Chondrocyte (in vitro differentiated cells): ENCODE measurements at regions not wholly inside any gene's neighbourhood (a gene's known extent, or its start where the extent isn't known, plus 50 kb on each side); places are given as distances from the start of the nearest gene placed in this dataset.

Experiments
- DNase-seq: peaks from one replicate; pipeline ENCODE4 v3.0.0; 2021; ENCODE audit warnings: mixed read lengths, low spot score
- H3K27ac Mint-ChIP-seq: one replicate; pipeline ENCODE4 v1.8.0; 2021; ENCODE audit warnings: mild to moderate bottlenecking, moderate library complexity, mixed read lengths; ENCODE audit not compliant: unreplicated experiment
- H3K27me3 Mint-ChIP-seq: 2 replicates; pipeline ENCODE4 v1.8.0; 2021; ENCODE audit warnings: low read depth, mixed read lengths
- H3K36me3 Mint-ChIP-seq: 2 replicates; pipeline ENCODE4 v1.8.0; 2021; ENCODE audit warnings: low read depth, mixed read lengths
- H3K4me1 Mint-ChIP-seq: 2 replicates; pipeline ENCODE4 v1.8.0; 2021; ENCODE audit warnings: low read depth, mild to moderate bottlenecking, mixed read lengths
- H3K4me3 Mint-ChIP-seq: one replicate; pipeline ENCODE4 v1.8.0; 2021; ENCODE audit warnings: mild to moderate bottlenecking, moderate library complexity, mixed read lengths; ENCODE audit not compliant: unreplicated experiment
- H3K9me3 Mint-ChIP-seq: 2 replicates; pipeline ENCODE4 v1.8.0; 2021; ENCODE audit warnings: low read depth, mixed read lengths
- TF ChIP-seq, protein P1 (sequence below): fragments of 200-600 bp; sonication (generic); IDR thresholded peaks from 2 replicates; pipeline ENCODE4 v1.5.0; 2021; ENCODE audit warnings: antibody characterized with exemption, mild to moderate bottlenecking, moderate library complexity

DNA sequence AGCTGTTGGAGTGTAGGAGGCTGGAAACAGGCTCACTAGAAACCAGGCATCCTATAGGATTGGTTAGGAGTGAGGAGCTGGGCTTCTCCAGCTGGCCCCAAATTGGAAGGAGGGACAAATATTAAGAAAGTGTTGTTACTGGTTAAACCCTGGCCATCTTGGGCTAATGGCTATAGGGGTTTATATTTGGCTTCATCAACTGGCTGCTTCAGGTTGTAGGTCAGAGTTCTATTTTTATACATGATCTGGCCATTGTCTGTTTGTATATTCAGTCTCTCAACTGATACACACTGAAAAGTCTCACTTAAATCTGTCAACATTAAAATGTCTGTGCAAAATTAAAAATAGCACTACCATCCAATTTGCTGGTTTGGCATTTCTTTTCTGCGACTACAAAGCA, 70.2 kb upstream of the ARRDC4 start:
- Mint-ChIP-seq H3K4me1 (no peaks in the 10 kb centered on the region), H3K27me3 (peaks cover 8% of the 10 kb centered on the region), H3K27ac (no peak overlapping the region), H3K4me3 (no peak overlapping the region), H3K36me3 (no peaks in the 10 kb centered on the region), H3K9me3 (no peaks in the 10 kb centered on the region)
- TF ChIP-seq, protein P1, sequence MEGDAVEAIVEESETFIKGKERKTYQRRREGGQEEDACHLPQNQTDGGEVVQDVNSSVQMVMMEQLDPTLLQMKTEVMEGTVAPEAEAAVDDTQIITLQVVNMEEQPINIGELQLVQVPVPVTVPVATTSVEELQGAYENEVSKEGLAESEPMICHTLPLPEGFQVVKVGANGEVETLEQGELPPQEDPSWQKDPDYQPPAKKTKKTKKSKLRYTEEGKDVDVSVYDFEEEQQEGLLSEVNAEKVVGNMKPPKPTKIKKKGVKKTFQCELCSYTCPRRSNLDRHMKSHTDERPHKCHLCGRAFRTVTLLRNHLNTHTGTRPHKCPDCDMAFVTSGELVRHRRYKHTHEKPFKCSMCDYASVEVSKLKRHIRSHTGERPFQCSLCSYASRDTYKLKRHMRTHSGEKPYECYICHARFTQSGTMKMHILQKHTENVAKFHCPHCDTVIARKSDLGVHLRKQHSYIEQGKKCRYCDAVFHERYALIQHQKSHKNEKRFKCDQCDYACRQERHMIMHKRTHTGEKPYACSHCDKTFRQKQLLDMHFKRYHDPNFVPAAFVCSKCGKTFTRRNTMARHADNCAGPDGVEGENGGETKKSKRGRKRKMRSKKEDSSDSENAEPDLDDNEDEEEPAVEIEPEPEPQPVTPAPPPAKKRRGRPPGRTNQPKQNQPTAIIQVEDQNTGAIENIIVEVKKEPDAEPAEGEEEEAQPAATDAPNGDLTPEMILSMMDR: no peak
- no peak for DNase-seq

GRCh38 chr15:97892167-97892938, 68.2 kb upstream of the ARRDC4 start:
- H3K27me3 Mint-ChIP-seq: peaks cover 14% of the 10 kb centered on the region
- H3K4me3 Mint-ChIP-seq: no peak overlapping the region
- TF ChIP-seq, protein P1: no peak
- H3K4me1 Mint-ChIP-seq: no peaks in the 10 kb centered on the region
- no peaks in the 10 kb centered on the region for H3K36me3 Mint-ChIP-seq
- no peak for DNase-seq
- no peaks in the 10 kb centered on the region for H3K9me3 Mint-ChIP-seq
- H3K27ac Mint-ChIP-seq: no peak overlapping the region

GRCh38 chr15:97893967-97894366, 66.5 kb upstream of the ARRDC4 start:
- DNase-seq: no peak
- H3K9me3 Mint-ChIP-seq: no peaks in the 10 kb centered on the region
- TF ChIP-seq, protein P1: no peak
- H3K4me1 Mint-ChIP-seq: no peaks in the 10 kb centered on the region
- H3K27me3 Mint-ChIP-seq: peaks cover 9% of the 10 kb centered on the region
- H3K36me3 Mint-ChIP-seq: no peaks in the 10 kb centered on the region
- H3K27ac Mint-ChIP-seq: no peak overlapping the region
- no peak overlapping the region for H3K4me3 Mint-ChIP-seq

DNA sequence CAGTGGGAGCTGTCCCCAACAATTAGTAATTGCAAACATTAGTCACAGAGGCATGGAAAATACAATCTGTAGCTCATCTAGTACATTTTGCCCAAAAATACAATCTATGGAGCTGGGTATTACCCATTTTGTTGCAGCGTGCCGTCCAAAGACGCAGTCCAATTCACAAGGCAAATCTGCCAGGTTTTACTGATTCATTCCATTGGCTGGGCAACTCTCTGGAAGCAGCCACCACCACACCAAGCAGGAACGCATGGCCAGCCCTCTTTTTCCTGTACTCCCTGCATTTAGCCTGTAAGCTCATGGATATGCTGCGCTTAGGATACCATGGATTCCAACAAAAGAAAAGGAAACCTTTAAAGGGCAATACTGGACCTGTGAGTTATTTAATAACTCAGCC, 60.5 kb upstream of the ARRDC4 start:
- no peaks in the 10 kb centered on the region for H3K36me3 Mint-ChIP-seq
- H3K4me1 Mint-ChIP-seq: peaks cover 7% of the 10 kb centered on the region
- no peaks in the 10 kb centered on the region for H3K9me3 Mint-ChIP-seq
- no peak overlapping the region for H3K4me3 Mint-ChIP-seq
- H3K27ac Mint-ChIP-seq: no peak overlapping the region
- TF ChIP-seq, protein P1: no peak
- peaks cover 38% of the 10 kb centered on the region for H3K27me3 Mint-ChIP-seq
- DNase-seq: no peak

DNA sequence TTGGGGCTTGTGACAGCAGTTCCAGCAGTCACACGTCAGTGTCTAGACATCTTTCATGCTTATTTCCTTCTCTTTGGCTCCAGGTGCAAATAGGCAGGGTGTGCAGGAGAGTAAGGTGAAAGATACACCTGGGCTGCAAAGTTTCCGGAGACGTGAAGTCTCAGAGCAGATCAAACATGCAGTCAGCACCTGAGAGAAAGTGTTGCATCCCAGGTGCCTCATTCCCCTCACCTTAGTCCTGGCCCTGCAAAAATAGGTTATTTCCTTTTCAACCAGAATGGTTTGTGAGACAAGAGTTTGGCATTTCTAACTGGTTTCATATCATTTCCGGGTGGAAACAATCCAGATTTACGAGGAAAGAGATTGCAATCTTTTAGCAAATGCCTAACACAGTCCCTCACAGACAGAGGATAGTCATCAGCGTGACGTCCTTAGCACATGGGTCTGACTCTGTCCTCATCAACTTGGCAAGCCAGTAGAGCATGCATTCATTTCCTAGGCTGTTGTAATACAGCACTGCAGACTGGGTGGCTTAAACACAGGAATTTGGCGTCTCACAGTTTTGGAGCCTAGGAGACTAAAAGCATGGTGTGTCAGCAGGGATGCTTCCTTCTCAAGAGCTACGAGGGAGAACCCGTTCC, 58.2 kb upstream of the ARRDC4 start:
- H3K4me3 Mint-ChIP-seq: no peak overlapping the region
- H3K27me3 Mint-ChIP-seq: peaks cover 47% of the 10 kb centered on the region
- H3K9me3 Mint-ChIP-seq: no peaks in the 10 kb centered on the region
- H3K27ac Mint-ChIP-seq: no peak overlapping the region
- TF ChIP-seq, protein P1: no peak
- DNase-seq: no peak
- H3K36me3 Mint-ChIP-seq: no peaks in the 10 kb centered on the region
- H3K4me1 Mint-ChIP-seq: peaks cover 7% of the 10 kb centered on the region
